Fibroblast of mammary gland (primary cell): ENCODE measurements at regions not wholly inside any gene's neighbourhood (a gene's known extent, or its start where the extent isn't known, plus 50 kb on each side); places are given as distances from the start of the nearest gene placed in this dataset.
A peak's percentile ranks its signal among the peaks of the same experiment; 100 is the strongest.

Experiments
- DNase-seq: peaks from one replicate; pipeline ENCODE4 v3.0.0-alpha.2; 2010; ENCODE audit warnings: low read depth
- H3K4me3 ChIP-seq: 2 replicates; pipeline ENCODE4 v1.5.1; 2011; ENCODE audit warnings: low read depth, mild to moderate bottlenecking, low read length, moderate library complexity; ENCODE audit not compliant: control insufficient read depth
- TF ChIP-seq, protein P1 (sequence below): conservative IDR thresholded peaks from 2 replicates; pipeline ENCODE4 v1.5.1; 2011; ENCODE audit warnings: low read depth, low read length, inconsistent platforms; ENCODE audit not compliant: control insufficient read depth, insufficient read depth

DNA sequence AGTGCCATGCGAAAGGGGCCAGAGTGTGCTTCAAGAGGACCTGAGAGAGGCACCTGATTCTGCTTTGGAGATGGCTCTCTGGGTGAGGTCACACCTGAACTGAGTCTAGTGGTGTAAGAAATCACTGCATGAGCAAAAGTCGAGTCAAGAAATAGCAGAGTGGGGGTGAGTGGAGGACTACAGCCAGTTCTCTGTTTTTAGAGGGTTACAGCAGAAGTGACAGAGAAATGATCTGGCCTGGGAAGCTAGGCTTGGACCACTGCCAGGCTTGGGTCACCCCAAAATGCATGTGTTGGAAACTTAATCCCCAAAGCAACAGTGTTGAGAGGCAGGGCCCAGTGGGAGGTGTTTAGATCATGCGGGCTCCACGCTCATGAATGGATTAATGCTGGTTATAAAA is 312.0 kb downstream of the CBLN1 start:
- H3K4me3 ChIP-seq = no peak overlapping the region
- no peak for DNase-seq
- TF ChIP-seq, protein P1, sequence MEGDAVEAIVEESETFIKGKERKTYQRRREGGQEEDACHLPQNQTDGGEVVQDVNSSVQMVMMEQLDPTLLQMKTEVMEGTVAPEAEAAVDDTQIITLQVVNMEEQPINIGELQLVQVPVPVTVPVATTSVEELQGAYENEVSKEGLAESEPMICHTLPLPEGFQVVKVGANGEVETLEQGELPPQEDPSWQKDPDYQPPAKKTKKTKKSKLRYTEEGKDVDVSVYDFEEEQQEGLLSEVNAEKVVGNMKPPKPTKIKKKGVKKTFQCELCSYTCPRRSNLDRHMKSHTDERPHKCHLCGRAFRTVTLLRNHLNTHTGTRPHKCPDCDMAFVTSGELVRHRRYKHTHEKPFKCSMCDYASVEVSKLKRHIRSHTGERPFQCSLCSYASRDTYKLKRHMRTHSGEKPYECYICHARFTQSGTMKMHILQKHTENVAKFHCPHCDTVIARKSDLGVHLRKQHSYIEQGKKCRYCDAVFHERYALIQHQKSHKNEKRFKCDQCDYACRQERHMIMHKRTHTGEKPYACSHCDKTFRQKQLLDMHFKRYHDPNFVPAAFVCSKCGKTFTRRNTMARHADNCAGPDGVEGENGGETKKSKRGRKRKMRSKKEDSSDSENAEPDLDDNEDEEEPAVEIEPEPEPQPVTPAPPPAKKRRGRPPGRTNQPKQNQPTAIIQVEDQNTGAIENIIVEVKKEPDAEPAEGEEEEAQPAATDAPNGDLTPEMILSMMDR = no peak

DNA sequence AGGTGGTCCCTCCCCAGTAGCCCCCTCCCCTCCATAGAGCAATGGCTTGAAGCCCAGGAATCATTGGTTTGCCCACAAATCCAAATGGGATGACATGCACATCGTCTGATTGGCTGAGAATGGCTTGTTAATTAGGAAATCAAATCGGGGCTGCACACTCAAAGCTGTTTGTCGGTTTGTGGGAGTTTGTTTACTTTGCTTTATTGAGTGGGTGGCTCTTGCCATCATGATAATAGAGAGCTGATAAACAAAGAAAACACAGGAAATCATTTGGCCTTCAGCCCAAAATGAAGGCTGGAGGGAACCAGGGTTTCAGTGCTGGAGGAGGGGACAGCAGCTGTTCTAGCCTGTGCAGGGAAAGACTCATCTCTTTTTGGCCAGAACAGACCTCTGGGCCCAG is 316.3 kb downstream of the CBLN1 start:
- H3K4me3 ChIP-seq = no peak overlapping the region
- TF ChIP-seq, protein P1 = no peak
- DNase-seq = peak; percentile 65

DNA sequence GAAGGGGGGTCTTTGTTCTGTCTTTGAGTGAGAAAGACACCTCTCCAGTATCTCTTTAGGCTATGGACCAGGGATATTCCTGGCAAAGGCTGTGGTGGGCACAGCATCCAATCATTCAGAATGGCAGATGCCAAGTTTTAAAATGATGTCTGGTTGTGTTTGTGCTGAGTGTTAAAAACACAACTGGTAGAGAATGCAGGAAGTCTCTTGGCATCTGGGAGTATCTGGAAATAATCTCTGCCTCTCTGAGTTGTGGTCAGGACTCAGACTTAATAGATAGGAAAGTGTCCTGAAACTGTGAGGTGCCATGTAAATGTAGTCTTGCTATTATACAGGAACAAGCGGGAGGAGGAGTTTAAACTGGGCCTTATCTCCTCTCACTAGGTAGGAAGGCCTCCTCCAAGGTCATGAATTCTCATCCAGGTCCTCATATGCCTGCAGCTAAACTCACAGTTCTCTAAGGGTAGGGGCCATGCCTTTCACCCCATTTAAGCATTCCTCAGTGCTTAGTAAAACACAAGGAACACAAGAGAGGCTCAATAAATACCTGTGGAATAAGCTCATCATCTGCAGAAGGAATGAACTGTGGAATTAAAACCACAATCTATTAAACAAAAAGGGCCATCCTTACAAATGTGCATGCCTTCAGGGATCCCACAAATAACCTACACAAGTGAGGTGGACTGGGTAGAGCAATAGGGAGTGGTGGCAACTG is 317.6 kb downstream of the CBLN1 start:
- DNase-seq = peak; percentile 87
- TF ChIP-seq, protein P1 = no peak
- H3K4me3 ChIP-seq = no peak overlapping the region

DNA sequence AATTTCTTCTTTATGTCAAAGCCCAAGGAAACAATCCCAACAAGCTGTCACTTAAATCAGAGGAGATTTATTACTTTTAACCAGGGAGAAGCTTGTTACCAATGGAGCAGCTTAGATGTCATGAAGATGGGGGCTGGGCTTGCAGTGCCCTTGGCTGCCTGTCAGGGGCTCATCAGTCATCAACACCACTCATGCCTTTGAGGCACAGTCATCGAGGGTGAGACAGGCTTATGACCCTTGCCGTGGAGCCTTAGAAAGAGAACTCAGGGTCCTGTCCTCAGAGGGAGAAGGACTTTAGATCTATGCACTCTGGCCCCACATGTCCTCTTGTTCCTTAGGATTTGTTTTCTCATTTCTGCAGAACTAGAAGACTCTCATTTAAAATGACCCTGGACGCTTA is 318.3 kb downstream of the CBLN1 start:
- DNase-seq = peak; percentile 83
- TF ChIP-seq, protein P1 = no peak
- no peak overlapping the region for H3K4me3 ChIP-seq

- DNase-seq = no peak
- TF ChIP-seq, protein P1 = no peak
- H3K4me3 ChIP-seq = no peak overlapping the region
Measured at GRCh38 chr16:48961546-48961945, 320.1 kb downstream of the CBLN1 start.

GRCh38 chr16:48960830-48961229 is 320.8 kb downstream of the CBLN1 start:
- H3K4me3 ChIP-seq = no peak overlapping the region
- no peak for DNase-seq
- TF ChIP-seq, protein P1 = no peak

DNA sequence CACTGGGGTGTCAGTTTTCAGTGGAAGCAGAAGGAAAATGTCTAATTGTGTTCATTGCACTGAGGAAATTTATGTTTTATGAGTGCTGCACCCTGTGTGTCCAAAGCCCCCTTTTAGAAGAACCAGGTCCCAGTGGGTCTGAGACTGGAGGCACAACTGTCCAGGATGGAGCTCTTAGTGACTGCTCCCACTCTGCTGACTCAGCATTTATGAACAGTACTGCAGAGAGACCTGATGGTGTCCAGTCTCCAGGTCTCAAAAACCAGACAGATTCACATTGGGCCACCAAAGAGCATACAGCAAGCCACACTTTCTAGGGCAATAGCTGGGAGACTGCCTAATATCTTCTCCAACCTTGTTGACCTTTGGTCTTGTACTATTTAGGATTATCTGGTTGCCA is 321.9 kb downstream of the CBLN1 start:
- DNase-seq = no peak
- no peak overlapping the region for H3K4me3 ChIP-seq
- TF ChIP-seq, protein P1 = no peak
